Hepatic stellate cell (primary cell): ENCODE measurements at regions not wholly inside any gene's neighbourhood (a gene's known extent, or its start where the extent isn't known, plus 50 kb on each side); places are given as distances from the start of the nearest gene placed in this dataset.

Experiments used
- DNase-seq: peaks from one replicate; pipeline ENCODE4 v3.0.0; 2011; ENCODE audit warnings: low spot score

DNA sequence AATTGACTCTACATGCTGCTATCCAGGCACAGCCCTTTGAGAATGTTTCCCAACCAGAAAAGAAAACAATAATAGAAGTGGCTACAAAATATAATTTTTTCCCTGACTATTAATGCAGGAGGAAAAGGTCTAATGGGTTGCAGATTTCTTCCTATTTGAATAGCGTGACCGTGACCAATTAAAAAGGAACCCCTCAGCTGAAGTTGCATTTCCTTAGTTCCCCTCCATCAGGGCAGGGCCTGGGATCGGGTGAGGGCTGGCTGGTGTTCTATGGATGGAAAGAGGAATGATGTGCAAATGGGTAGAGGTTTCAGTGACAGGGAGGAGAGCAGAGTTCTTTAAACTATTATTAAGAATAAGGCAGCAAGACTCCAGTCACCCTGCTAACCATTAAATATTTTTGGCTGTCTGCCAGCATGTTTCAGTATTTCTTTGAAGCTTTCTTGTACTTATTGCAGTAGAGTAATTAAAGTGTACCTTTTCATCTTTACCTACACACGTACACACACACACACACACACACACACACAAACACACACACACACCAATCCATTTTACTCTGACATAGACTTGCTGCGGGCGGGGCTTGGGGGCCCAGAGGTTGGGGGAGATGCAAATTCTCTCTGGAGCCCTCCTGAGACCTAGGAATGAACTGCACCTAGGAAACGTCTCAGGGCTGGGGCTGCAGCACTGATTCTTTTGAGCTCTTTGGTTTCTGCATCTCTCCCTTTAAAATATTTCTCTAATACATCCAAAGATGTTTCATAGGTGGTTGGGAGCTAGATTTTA, 154.8 kb upstream of the SLC35B3 start:
- no peak for DNase-seq

DNA sequence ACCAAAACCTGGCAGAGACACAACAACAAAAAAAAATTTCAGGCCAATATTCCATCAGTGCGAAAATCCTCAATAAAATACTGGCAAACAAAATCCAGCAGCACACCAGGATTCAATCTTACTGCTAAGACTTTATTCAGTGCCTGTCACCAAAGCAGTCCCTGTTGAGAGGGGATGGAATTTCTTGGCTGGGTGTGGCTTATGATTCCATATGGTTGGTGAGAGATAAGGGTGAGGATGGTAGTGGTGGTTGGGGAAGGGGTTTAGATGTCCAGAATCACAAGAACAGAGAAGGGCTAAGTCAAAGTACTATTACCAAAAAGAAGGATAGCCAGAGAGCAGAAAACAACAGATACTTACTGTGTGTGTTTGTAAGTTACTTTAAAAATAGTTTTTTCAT, 152.8 kb upstream of the SLC35B3 start:
- DNase-seq = no peak

DNA sequence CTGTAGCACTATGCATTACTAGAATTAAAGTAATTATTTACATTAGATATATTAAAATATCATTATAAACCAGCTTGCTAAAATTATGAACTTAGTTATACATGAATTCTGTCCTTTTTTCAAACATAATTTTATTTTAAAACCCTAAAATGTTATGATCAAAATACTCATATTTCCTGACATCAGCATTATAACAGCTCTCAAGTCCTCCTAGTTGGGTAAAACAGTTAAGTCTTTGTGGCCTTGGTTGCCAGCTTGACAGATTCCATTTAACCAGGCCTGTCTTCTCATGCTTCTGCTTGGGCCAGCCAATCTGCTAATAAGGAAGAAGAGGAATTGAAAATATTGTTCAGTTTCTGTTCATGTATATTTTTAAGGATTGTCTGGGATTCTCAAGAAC, 147.9 kb upstream of the SLC35B3 start:
- no peak for DNase-seq

DNA sequence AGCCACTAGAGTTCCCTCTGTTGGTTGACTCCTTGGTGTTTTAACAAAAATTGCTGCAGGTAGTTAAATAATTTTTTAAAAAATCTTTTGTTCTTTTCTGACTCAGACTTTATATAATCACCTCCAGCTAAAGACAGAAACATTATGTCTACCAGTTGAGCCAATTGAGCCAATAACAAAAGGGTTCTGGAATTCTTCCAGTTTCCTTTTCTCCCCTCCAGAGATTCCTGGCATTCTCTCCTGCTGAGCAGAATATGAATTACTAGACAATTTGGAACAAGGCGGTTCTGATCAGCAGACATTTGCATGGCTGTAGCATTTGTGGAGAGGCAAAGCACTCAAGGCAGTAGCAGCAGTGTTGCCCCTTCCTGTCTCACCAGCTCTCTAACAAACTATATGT, 144.0 kb upstream of the SLC35B3 start:
- DNase-seq = no peak

DNA sequence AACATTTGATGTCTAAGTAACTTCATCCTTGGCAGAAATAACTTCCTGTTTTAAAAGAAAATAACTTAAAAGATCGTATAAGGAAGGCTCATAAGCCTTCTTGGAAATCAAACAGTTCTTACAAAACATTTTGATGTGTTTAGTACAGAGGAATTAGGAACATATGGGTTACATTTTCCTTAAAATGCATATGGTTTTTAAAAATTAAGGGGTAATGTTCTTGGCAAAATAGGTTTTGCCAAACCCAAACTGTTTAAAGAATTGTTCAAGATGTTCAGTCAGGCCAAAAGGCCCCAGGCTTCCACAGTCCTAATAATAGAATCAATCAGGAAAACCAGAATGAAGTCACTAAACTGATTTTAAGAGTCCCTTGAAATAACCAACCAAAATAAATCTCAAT, 142.7 kb upstream of the SLC35B3 start:
- DNase-seq = no peak

DNA sequence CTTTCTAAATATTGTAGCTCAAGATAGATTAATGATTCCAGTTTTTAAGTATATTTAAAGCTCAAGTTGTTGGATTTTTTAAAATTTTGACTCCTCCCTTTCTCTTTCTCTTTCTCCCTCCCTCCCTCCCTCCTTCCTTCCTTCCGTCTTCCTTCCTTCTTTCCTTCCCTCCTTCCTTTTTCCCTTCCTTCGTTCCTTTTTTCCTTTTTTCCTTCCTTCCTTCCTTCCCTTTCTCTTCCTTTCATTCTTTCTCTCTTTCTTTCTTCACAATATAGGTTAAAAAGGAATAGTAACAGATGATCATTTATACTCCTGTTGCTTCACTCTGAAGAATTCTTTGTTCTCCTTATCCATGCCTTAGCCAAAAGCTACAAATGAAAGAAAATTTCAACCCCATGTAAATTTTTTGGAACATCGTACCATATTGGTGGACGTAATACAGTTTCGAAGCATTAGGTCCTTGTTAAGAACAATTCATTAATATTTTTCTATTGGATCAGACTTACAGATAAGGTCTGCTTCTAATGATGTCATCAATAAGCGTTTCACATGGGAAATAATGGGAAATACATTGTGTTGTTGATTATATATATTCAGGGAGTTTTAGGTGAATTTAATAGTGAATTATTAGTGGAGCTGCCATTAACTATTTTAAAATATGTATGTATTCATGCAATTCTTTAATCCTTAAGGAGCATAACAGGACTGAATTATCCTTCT, 139.6 kb upstream of the SLC35B3 start:
- DNase-seq = no peak

DNA sequence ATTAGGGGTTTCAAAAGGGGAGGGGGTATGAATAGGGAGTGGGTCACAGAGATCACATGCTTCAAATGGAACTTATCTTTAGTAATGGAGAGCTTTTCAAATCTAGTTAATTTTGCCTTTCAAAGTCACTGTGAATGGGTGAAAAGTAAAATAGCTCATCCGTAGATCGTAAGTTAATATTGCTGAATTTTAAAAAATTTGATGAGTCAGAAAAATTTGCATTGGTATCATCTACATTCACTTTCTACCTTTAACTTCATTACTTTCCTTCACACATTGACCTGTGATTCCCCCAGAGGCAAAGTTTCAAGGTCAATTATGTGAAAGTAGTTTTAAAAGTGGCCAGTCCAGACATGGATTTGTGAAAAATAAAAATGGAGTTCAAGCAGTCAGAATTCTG, 139.0 kb upstream of the SLC35B3 start:
- DNase-seq = no peak

DNA sequence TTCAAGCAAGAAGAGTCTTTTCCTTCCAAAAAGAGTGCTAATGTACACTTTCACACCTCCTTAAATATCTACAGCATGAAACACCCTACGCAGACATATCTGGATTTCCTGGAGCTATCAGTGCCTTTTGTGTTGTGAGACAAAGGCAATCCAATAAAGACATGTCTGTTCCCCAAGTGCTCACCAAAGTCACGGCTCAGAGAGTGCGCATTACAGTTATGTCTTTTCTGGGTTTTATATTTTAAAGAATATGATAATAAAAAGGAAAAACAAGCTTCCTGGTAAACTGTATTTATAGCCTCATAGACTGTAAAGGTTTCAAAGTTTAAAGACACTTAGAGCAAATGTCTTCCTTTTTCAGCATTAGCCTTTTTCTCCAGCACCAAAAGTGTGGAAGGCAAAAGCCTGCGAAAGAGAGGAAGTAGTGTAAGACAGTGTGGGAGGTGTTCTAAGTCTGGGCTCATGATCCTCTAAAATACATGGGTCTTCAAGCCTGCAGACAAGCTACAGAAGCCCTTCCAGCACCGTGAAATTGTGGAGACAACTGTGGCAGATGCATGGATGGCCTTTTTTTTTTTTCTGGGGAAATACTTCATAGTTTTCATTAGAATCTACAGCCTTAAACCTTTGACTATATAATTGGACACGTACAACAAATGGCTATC, 135.0 kb upstream of the SLC35B3 start:
- no peak for DNase-seq

DNA sequence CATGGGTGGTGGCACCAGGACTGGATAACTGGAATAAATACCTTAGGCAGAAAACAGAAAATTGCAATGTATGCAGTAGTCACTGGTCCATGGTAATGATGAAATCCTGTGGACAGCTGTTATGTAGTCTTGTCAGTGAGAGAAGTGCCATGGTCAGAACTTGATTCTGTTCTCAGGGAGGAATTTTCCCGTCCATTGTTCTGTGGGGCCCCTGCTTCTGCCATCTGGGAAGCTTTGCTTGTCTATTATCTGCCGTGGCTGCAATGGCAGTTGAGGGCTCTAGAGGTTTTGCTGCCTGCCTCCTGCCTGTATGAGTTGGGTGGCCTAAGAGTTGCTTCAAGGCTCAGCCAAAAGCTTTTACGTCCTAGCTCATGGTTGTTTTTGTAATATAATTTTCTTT, 126.8 kb upstream of the SLC35B3 start:
- DNase-seq = no peak

DNA sequence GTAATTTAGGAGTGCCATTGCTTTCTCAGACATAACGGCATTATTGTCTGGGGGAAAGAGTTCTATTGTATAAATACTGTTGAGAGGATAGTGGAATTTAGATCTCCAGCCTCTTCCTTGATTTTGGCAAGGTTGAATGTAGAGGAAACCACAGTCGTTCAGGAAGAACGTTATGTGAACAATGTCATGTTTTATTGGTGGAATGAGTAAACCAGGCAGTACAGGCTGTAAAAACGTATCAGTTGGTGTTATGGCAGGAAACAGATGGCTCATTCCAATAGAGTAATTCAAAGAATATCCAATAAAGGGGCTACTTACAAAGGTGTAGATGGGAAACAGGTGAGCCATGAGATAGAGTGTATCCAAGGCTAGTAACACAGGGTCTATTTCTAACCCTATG, 123.6 kb upstream of the SLC35B3 start:
- DNase-seq = no peak

DNA sequence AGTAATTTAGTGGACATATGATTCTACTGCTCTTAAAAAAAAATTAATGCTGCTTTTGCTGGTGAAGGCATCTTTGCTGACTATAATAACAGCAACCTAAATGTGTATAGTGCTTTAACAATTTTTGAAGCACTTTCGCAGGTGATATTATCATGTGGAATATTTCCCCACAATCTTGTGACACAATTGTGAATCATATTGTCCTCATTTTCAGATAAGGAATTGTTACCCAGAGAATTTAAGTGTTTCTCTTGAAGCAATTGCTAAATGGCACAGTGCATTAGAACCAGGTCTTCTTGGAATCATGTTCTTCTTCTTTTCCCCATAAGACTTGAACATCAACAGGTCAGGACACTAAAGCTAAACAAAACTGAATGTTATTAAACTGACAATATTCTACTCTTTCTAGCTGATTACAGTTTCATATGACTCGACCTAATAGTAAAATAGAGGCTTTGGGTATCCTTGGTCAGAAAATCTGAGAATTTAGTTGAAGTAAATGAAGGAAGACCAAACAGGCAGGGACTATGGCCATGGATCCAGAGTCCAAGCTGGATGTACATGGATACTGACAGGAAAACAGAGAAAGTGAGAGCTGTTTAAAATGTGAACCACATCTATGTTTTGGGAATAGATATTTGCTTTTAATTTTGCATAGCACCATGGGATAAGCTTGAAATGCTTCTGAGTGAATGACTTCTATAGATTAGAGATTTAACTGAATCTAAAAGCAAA, 121.8 kb upstream of the SLC35B3 start:
- no peak for DNase-seq

DNA sequence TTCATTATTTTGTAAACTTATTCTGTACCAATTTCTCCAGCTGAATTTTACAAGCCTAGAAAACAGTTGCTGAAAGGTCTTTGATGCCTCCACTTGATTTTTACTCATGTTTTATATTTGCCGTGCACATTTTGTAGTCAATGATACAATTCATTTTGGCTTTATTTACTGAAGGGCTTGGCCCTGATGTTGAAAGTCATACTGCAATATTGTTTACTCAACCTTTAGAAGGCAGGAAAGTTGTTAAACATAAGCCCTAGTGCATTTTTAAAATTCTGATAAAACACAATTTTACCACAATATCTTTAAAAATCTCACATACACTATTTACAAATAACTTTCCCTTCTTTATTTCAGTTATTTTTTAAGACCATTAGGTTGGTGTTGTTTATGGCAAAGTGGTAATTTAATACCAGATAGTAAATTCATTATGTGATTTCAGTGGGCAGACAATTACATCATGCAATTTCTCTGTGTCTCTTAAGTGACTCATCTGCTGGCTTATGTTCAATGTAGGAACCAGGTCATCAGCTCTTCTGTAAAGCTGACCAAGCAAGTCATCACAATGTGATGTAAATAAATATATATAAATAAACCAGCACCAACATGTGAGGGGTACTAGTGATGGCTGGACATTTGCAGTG, 121.1 kb upstream of the SLC35B3 start:
- DNase-seq = no peak

DNA sequence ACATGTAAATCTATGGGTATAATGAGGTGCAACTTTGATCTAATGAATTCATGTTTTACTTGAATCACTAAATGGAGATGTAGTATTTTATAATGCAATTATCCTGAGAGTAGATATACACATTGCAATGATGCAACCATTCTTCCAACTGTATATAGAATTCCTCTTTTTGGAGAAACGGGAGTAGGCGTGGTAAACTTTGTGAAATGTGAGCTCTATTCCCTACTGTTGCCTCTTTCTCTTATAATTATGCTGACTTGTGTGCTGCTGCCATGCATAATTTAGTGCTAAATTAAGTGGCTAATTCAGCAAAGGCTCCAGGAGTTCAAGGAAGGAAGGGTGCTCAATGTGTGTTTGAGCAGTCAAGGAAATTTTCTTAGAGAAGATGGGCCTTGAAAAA, 116.6 kb upstream of the SLC35B3 start:
- DNase-seq = no peak

DNA sequence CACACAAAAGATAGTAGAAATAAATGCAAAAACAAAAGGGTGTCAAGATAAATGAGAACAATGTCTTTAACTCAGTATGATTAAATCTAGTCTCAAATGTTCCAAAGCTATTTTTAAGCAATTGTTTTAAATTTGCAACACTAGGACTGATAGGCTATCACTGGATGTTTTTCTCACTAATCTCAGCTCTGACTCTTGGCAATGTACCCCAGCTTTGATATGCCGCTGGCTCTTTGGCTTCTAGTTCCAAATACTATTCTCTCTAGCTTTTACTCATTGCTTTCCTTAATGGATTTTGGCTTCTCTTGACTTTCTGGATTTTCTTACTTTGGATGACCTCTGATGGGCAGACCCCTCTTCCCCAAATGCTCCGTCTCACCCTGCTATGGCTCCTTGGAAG, 116.0 kb upstream of the SLC35B3 start:
- DNase-seq = no peak

DNA sequence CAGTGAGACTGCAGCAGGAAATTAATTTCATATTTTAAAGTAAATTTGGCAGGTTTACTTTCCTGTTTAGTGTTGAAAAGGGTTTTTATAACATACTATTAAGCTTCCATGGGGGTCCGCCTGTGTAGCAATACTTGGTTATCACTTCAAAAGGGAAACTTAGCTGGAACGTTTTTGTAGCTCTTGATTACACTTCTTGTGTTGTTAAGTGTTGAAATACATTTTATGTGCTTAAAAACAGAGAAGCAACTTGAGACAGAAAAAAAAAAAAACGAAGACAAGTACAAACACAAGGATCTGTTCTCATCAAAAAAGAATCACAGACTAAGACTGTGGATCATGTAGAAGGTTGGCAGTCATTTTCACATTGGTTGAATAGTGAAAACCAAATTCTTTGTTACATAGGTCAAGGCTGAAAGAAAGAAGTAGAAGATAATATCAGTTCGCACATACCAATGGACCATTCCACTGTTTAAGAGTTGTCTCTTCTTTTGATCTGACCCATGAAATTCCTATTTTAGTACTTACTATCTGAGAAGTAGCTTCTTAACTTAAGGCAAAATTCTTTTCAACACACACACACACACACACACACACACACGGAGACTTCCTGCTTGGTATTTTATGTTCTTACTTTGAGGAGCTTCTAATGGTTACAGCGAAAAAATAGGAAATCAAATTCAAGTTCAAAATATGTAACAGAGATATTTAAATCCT, 113.9 kb upstream of the SLC35B3 start:
- no peak for DNase-seq

DNA sequence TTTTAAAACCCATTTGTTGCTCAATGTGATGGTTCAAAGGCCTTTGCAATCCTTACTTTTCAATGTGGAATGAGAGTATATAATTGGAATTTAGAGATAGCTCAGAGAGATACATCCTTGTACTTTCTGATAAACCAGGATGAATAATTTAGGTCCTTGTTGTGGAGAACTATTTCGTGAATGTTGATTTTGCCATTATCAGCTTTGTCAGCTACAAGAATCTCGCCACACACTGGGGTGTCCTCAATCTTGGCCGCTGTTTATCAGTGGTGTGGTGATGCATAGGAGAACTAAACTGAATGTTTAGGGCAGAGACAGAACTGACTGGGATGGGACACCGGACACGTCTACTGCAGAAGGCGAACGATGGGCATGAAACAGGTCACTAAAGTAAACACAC, 111.2 kb upstream of the SLC35B3 start:
- DNase-seq = no peak

DNA sequence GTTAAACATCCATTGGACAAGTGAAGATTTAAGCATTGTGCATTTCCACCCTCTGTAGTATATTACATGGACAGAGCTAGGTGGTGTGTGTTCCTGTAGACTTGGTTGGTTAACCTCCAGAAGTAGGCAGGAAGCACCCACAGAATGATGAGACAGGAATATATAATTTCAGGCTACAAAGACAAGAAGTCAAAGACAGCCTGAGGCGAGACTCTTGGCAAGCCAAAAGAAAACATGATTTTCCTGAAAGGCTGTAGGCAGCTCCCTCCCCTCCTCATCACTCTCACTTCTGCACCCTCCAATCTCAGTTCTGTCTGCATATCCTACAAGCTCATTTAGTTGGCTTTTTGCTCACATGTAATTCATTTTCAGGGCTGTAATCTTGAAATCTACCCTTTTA, 110.0 kb upstream of the SLC35B3 start:
- DNase-seq = no peak

DNA sequence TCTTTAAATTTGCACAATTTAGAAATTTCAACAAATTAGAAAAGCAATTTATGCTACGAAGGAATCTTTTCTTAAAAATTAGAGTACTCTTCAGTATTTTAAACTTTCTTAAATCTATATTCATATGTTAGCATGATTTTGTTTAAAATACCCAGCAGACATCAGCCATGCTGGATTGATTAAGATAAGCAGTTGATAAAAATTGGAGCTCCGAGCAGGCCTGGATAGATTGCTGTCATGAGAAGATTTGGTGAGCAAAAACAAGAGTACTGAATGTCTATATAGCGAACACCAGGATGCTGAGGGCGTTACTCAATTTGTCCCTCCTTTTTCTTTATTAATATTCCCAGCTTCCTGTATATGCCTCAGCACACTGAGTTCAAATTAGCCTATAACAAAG, 108.4 kb upstream of the SLC35B3 start:
- no peak for DNase-seq

DNA sequence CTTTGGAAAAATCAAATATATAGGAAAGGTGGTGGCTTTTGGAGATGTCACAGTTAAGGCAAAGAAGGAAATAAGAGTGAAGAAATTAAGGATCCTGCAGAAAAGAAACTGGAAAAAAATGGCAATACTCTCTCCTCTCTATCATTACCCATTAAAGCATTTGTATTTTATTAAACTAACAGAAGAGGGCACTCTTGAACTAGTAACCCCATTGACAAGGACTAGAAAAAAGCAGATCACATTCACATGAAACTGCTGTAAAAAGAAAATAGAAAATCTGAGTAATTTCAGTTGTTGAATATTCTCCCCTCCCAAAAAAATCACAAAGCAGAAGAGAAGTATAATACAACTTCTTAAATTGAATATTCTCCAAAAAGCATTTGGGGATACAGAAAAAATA, 104.1 kb upstream of the SLC35B3 start:
- DNase-seq = no peak

DNA sequence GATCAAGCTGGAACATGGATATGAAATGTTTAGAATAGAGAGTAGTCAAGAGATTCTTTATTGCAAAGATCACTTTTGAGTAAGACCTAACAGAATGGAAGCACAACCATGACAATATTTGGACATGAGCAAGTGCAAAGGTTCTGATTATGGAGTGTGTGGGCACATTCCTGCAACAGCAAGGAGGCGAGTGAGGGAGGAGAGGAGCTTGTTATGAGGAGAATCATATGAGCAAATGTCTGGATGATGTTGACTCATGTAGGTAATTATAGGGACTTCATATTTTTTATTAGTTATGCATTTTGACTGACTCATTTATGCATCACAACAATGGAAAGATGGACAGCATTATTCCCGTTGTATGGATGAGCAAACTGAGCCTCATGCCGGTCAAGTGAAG, 100.8 kb upstream of the SLC35B3 start:
- DNase-seq = no peak

DNA sequence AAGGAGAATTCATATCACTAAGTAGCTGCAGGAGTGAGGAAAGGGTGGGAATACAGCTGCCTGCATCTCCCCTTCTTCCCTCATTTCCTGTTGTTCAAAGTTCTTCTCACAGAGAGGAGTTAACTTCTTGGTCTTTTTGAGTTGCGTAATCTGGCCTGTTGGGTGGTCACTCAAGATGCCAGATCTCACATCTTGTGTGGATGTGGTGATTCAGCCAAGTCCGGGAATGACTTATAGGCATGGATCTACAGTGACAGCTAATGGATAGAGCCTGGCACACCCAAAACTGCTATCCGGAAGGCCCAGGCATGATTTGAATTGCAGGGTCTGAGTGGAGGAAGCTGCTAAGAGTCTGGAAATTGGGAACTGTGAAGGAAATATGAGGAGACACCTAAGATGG, 100.2 kb upstream of the SLC35B3 start:
- DNase-seq = no peak
